GM19397 (cell line): ENCODE measurements at regions not wholly inside any gene's neighbourhood (a gene's known extent, or its start where the extent isn't known, plus 50 kb on each side); places are given as distances from the start of the nearest gene placed in this dataset.
"Not testable (repeated sequence)": the region's sequence is repeated elsewhere in the genome, so short reads cannot be mapped to it uniquely, and the experiment has no call there.

Source experiments
- ATAC-seq: cut with Tn5 transposase; IDR thresholded peaks from one replicate; pipeline ENCODE4 v1.9.1; 2021; ENCODE audit warnings: mild to moderate bottlenecking, moderate library complexity; ENCODE audit not compliant: unreplicated experiment

DNA sequence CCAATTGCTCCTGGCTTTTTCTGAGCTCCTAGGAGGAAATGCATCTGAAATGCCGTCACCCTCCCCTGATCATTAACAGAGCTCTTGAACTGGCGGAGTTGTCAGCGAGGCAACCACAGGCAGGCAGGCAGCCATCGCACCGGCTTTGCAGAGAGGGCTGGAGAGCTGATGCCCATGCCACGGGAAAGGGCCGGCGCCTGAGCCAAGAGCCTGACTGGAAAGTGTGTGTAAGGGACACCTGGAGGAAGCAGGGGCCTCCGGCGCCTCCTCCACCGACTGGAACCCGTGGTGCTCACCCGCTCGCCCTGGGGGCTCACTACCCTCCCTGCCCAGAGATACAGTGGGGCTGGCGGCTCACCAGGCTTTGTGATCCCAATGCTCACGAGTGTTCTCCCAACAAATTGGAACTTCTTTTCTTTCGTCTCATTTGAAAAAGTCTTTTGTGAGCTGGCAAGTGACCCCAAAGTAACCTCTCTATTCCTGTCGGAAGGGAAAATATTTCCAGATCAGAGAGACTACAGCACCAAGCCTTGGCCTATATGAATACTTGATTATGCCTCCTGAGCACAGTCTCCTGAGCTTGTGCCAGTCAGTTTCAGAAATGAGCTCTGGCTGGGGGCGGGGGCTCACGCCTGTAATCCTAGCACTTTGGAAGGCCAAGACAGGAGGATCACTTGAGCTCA, 97.7 kb upstream of the SLC25A33 start:
- ATAC-seq, result no peak

GRCh38 chr1:9442278-9442846, 96.9 kb upstream of the SLC25A33 start:
- ATAC-seq, result no peak

GRCh38 chr1:9442986-9443385, 96.3 kb upstream of the SLC25A33 start:
- no peak for ATAC-seq

GRCh38 chr1:9443913-9444445, 95.3 kb upstream of the SLC25A33 start:
- no peak for ATAC-seq

DNA sequence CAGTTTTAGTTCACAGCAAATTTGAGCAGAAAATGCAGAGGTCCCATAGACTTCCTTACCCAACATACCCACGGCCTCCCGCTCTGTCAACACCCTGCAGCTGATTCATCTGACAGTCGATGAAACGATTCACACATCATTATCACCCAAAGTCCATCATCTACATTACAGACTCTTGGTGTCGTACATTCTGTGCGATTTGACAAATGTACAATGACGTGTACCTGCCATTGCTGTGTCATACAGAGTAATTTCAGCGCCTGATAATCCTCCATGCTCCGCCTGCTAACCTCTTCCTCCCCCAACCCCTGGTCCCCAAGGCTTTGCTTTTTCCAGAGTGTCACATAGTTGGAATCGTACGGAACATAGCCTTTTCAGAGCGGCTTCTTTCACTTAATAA, 94.7 kb upstream of the SLC25A33 start:
- no peak for ATAC-seq

DNA sequence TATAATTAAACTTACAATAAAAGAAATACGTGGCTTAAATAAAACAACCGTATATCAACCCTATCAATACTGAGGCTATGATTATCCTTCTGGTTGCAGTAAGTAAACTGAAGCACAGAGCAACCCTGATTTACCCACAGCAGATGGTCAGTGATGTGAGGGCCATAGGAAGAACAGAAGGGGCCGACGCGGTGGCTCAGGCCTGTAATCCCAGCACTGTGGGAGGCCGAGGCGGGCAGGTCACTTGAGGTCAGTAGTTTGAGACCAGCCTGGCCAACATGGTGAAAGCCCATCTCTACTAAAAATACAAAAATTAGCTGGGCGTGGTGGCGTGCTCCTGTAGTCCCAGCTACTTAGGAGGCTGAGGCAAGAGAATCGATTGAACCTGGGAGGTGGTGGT, 94.2 kb upstream of the SLC25A33 start:
- ATAC-seq, result not testable (repeated sequence)

- no peak for ATAC-seq
Measured at GRCh38 chr1:9447215-9447960, 91.9 kb upstream of the SLC25A33 start.

DNA sequence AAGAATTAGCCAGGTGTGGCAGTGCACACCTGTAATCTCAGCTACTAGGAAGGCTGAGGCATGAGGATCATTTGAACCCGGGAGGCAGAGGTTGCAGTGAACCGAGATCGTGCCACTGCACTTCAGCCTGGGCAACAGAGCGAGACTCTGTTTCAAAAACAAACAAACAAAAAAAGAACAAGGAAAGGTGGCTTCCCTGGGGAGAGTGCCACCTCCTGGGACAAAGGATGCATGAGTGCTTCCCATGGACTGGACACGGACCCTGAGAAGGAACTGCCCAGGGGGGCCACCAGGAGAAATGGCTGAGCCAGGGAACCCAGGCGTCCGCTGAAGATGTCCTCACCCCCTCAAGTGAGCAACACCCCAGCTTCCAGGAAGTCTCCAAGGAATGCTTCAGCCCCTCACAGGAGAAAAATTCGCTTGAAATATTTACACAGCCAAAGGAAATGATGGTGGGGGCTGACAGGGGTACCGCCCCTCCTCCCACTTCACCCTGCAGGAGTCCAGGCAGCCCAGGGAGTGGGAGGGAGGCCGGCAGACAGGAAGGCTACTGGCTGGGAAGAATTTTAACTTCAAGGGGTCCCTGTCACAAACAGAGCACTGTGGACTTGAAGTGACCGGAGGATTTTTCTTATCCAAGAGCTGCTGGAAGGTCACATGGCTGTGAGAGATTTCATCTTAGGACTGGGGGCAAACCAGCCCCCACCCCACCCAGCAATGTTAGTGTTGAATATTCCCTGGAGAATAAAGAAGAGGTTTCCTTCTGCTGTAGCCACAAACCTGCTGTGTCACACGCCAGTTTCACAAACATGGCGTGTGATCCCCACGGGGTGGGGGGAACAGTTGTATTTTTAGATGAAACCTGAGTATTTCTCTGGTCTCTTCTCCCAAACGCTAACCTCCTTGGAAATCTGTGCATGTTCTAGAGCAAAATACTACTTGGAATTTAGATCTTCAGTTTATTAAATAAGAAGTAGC, 90.8 kb upstream of the SLC25A33 start:
- no peak for ATAC-seq

GRCh38 chr1:9449110-9449627, 90.1 kb upstream of the SLC25A33 start:
- no peak for ATAC-seq

GRCh38 chr1:9449976-9450696, 89.1 kb upstream of the SLC25A33 start:
- ATAC-seq, result no peak

DNA sequence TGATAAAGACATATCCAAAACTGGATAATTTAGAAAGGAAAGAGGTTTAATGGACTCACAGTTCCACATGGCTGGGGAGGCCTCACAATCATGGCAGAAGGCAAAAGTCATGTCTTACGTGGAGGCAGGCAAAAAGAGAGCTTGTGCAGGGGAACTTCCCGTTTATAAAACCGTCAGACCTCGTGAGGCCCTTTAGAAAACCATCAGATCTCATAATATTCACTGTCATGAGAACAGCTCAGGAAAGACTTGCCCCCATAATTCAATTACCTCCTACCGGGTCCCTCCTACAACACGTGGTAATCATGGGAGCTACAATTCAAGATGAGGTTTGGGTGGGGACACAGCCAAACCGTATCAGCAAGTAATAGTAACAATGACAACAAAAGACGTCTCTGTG, 88.2 kb upstream of the SLC25A33 start:
- ATAC-seq, result no peak

DNA sequence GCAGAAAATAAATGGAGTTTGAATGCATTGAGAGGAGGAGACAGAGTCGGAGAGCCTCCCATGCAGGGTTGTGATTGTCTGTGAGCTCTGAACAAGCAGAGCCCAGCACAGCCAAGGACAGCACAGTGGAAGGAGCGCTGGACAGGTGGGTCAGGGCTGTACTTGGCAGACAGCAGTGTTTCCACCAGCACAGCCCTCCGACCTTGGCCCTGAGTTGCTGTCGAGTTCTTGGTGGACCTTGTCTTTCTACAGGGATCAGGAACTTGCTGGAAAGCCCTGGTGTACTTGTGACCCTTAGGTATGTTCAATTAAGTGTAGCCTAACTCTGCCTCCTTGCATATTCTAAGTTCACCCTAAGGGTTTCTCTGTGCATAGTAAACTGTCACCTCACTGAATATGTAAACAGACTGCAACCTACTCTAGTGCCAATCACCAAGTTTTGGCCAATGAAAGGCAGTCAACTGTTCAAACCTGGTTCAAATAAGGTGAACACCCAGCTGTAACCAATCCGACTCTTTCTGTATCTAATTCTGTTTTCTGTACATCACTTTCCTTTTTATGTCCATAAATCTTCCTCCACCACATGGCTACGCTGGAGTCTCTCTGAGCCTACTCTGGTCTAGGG, 86.6 kb upstream of the SLC25A33 start:
- no peak for ATAC-seq

DNA sequence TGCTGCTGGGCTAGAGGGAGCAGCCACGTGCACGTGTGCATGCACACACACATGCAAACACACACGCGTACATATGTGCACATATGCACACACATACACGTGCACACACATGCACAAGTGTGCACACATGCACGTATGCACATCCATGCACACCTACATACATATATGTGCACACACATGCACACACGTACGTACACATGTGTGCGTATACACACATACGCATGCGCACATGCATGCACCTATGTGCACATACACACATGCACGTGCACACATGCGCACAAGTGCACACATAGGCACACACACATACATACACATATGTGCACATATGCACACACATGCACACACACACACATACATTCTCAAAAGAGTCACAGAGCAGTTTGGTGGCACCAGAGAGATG, 85.9 kb upstream of the SLC25A33 start:
- no peak for ATAC-seq

DNA sequence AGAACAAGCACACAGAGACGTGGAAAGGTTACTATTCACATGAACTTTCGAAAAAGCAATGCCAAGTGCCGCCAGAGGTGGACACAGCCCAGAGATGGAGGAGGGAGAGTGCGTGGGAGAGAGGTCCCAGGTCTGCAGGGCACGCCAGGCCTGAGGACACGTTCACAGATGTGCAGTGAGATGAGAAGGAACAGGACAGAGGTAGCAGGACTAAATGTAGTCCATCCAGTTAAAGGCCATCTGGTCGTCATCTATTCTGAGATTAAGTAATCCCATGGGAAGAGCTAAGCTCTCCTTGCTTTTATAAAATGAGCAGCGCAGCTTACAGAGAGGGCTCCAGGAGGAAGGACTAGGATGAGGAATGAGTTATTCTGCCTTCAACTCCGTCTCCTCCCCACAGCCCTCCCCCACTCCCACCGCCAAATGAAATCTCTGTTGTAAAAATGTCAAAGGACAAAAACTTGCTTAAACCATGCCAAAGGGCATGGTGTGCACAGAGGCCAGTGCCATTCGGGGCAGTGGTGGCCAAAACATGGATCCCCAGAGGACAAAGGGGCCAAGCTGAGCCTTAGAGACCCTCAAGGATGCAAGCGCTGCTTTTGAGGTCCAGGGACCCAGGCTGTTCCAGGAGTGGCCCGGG, 85.4 kb upstream of the SLC25A33 start:
- no peak for ATAC-seq

- ATAC-seq, result no peak
Measured at GRCh38 chr1:9454494-9455066, 84.7 kb upstream of the SLC25A33 start.

- ATAC-seq, result no peak
Measured at GRCh38 chr1:9455487-9456234, 83.6 kb upstream of the SLC25A33 start.

DNA sequence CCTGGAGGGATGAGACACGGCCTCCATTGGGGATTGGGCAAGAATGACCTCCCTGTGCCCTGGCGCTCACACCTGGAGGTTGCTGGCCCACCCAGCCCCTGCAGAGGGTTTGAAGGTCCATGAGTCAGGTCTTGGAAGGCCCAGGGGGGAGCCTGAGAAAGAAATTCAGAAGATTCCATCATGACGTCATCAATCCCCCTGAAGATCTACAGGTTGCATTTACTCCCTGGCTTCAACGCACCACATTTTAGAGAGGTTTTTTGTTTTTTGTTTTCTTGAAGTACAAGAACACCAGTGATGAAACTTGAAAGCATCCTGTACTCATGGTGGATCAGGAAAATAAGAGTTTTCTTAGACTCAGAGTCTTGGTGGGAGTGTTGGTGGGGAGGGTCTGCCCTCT, 82.4 kb upstream of the SLC25A33 start:
- ATAC-seq, result no peak

- ATAC-seq, result no peak
Measured at GRCh38 chr1:9459816-9460407, 79.4 kb upstream of the SLC25A33 start.
